Astrocyte (in vitro differentiated cells and primary cell): ENCODE measurements at regions not wholly inside any gene's neighbourhood (a gene's known extent, or its start where the extent isn't known, plus 50 kb on each side); places are given as distances from the start of the nearest gene placed in this dataset.

ENCODE experiments used
- DNase-seq: peaks from one replicate; pipeline ENCODE4 v3.0.0-alpha.2; 2010; ENCODE audit warnings: low read depth
- FAIRE-seq: peaks from 2 replicates; lab custom pipeline; 2011; peaks lifted over from hg19 to GRCh38; lab: Jason Lieb, UNC
- H2AFZ ChIP-seq: 2 replicates; pipeline ENCODE4 v1.6.0; 2012; ENCODE audit warnings: low read depth, low read length, inconsistent platforms
- H3K27ac ChIP-seq: 2 replicates; pipeline ENCODE4 v1.5.1; 2011; ENCODE audit warnings: low read depth, low read length, inconsistent platforms
- H3K27me3 ChIP-seq: 2 replicates; pipeline ENCODE4 v1.6.0; 2011; ENCODE audit warnings: low read length, inconsistent platforms; ENCODE audit not compliant: insufficient read depth
- H3K36me3 ChIP-seq: 2 replicates; pipeline ENCODE4 v1.5.1; 2011; ENCODE audit warnings: low read length, inconsistent platforms; ENCODE audit not compliant: insufficient read depth
- H3K4me1 ChIP-seq: 2 replicates; pipeline ENCODE4 v1.5.1; 2011; ENCODE audit warnings: low read length, inconsistent platforms; ENCODE audit not compliant: insufficient read depth
- H3K4me2 ChIP-seq: 2 replicates; pipeline ENCODE4 v1.6.0; 2012; ENCODE audit warnings: low read length, inconsistent platforms
- H3K4me3 ChIP-seq: 2 replicates; pipeline ENCODE4 v1.5.1; 2011; ENCODE audit warnings: low read depth, mild to moderate bottlenecking, low read length, inconsistent platforms; ENCODE audit not compliant: insufficient read depth
- H3K79me2 ChIP-seq: 2 replicates; pipeline ENCODE4 v1.6.0; 2012; ENCODE audit warnings: mild to moderate bottlenecking, low read length, inconsistent platforms; ENCODE audit not compliant: insufficient read depth
- H3K9ac ChIP-seq: 2 replicates; pipeline ENCODE4 v1.6.0; 2012; ENCODE audit warnings: mild to moderate bottlenecking, low read length, inconsistent platforms
- H3K9me3 ChIP-seq: 2 replicates; pipeline ENCODE4 v1.5.1; 2012; ENCODE audit warnings: low read depth, mild to moderate bottlenecking, low read length, inconsistent platforms; ENCODE audit not compliant: insufficient read depth
- H4K20me1 ChIP-seq: 2 replicates; pipeline ENCODE4 v1.6.0; 2012; ENCODE audit warnings: low read length, inconsistent platforms; ENCODE audit not compliant: insufficient read depth
- H3K27ac Mint-ChIP-seq: one replicate; pipeline ENCODE4 v1.8.0; 2021; ENCODE audit warnings: mild to moderate bottlenecking, mixed read lengths; ENCODE audit not compliant: unreplicated experiment
- H3K27me3 Mint-ChIP-seq: one replicate; pipeline ENCODE4 v1.8.0; 2021; ENCODE audit warnings: low read depth, mixed read lengths; ENCODE audit not compliant: unreplicated experiment
- H3K36me3 Mint-ChIP-seq: one replicate; pipeline ENCODE4 v1.8.0; 2021; ENCODE audit warnings: low read depth, mixed read lengths; ENCODE audit not compliant: unreplicated experiment
- H3K4me1 Mint-ChIP-seq: one replicate; pipeline ENCODE4 v1.8.0; 2021; ENCODE audit warnings: low read depth, mixed read lengths; ENCODE audit not compliant: unreplicated experiment
- H3K4me3 Mint-ChIP-seq: one replicate; pipeline ENCODE4 v1.8.0; 2021; ENCODE audit warnings: mild to moderate bottlenecking, moderate library complexity, mixed read lengths; ENCODE audit not compliant: unreplicated experiment
- H3K9me3 Mint-ChIP-seq: one replicate; pipeline ENCODE4 v1.8.0; 2021; ENCODE audit warnings: mild to moderate bottlenecking, mixed read lengths; ENCODE audit not compliant: unreplicated experiment
- CTCF ChIP-seq: IDR thresholded peaks from 2 replicates; pipeline ENCODE4 v1.5.1; 2011; ENCODE audit warnings: low read depth, mild to moderate bottlenecking, inconsistent platforms, low read length, moderate library complexity; ENCODE audit not compliant: insufficient read depth
- EZH2 ChIP-seq: IDR thresholded peaks from 2 replicates; pipeline ENCODE4 v1.6.1; 2012; ENCODE audit warnings: mild to moderate bottlenecking, low read length, inconsistent platforms; ENCODE audit not compliant: insufficient read depth

DNA sequence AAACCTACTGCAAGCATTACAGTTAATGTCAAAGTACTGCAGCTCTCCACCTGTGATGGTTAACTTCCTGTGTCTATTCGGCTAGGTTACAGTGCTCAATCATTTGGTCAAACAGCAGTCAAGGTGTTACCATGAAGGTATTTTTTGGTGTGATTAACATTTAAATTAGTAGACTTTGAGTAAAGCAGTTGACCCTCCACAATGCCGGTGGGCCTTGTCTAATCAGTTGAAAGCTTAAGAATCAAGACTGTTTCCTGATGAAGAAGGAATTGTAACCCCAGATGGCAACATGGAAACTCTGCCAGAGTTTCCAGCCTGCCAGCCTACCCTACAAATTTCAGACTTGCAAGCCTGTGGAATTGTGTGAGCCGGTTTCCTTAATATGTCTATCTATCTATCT is 683.9 kb downstream of the BRD1 start:
- H2AFZ ChIP-seq, result no peak overlapping the region

GRCh38 chr22:49142891-49143290 is 684.8 kb downstream of the BRD1 start:
- Histone ChIP-seq H2AFZ (no peak overlapping the region), H3K4me2 (no peak overlapping the region), H3K36me3 (no peaks in the 10 kb centered on the region), H3K4me3 (no peak overlapping the region), H4K20me1 (no peaks in the 10 kb centered on the region), H3K27me3 (no peaks in the 10 kb centered on the region), H3K79me2 (no peaks in the 10 kb centered on the region), H3K9me3 (peaks cover 10% of the 10 kb centered on the region), H3K4me1 (no peaks in the 10 kb centered on the region), H3K27ac (no peak overlapping the region), H3K9ac (no peak overlapping the region)
- Mint-ChIP-seq H3K4me3 (no peak overlapping the region), H3K27me3 (peaks cover 33% of the 10 kb centered on the region), H3K9me3 (no peaks in the 10 kb centered on the region), H3K4me1 (no peaks in the 10 kb centered on the region), H3K36me3 (no peaks in the 10 kb centered on the region), H3K27ac (no peak overlapping the region)
- TF ChIP-seq CTCF, result no peak
- no peak for TF ChIP-seq EZH2
- DNase-seq, result no peak
- no peak for FAIRE-seq

More for the DNA sequence above, 683.9 kb downstream of the BRD1 start:
- no peaks in the 10 kb centered on the region for H3K4me1 Mint-ChIP-seq
- DNase-seq (no peak), FAIRE-seq (no peak)
- no peaks in the 10 kb centered on the region for H3K27me3 ChIP-seq
- no peak overlapping the region for H3K27ac ChIP-seq
- peaks cover 3% of the 10 kb centered on the region for H3K9me3 ChIP-seq
- H3K79me2 ChIP-seq, result no peaks in the 10 kb centered on the region
- TF ChIP-seq EZH2 (no peak), CTCF (no peak)
- no peaks in the 10 kb centered on the region for H3K36me3 Mint-ChIP-seq
- H3K9ac ChIP-seq, result no peak overlapping the region
- H3K36me3 ChIP-seq, result no peaks in the 10 kb centered on the region
- no peak overlapping the region for H3K27ac Mint-ChIP-seq
- no peaks in the 10 kb centered on the region for H3K9me3 Mint-ChIP-seq
- peaks cover 39% of the 10 kb centered on the region for H3K27me3 Mint-ChIP-seq
- no peaks in the 10 kb centered on the region for H4K20me1 ChIP-seq
- no peak overlapping the region for H3K4me3 Mint-ChIP-seq
- H3K4me3 ChIP-seq, result no peak overlapping the region
- H3K4me1 ChIP-seq, result no peaks in the 10 kb centered on the region
- H3K4me2 ChIP-seq, result no peak overlapping the region

DNA sequence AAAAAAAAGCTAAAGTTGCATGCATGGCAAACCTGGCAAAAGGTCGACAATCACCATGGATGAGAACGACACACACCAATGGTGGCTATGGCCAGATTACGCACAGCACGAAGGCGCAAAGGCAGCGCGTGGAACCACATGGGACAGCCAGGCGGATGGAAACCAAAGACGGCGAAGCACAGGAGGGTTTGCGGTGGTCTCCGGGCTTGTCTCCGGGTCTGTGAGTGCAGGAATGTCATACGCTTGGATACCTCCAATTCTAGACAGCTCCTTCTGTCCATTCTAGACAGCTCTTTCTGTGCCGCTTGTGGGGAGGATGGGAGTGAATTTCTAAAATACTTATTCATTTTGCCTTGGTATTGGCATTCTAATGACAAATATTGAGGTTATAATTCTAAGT is 685.4 kb downstream of the BRD1 start:
- Histone ChIP-seq H3K4me2 (no peak overlapping the region), H3K4me1 (no peaks in the 10 kb centered on the region), H3K36me3 (no peaks in the 10 kb centered on the region), H3K4me3 (no peak overlapping the region), H3K79me2 (no peaks in the 10 kb centered on the region), H3K27ac (no peak overlapping the region), H3K27me3 (no peaks in the 10 kb centered on the region), H3K9ac (no peak overlapping the region), H2AFZ (no peak overlapping the region), H3K9me3 (peaks cover 10% of the 10 kb centered on the region), H4K20me1 (no peaks in the 10 kb centered on the region)
- Mint-ChIP-seq H3K27ac (no peak overlapping the region), H3K27me3 (peaks cover 36% of the 10 kb centered on the region), H3K36me3 (no peaks in the 10 kb centered on the region), H3K4me3 (no peak overlapping the region), H3K4me1 (no peaks in the 10 kb centered on the region), H3K9me3 (no peaks in the 10 kb centered on the region)
- FAIRE-seq (no peak), DNase-seq (no peak)
- TF ChIP-seq EZH2 (no peak), CTCF (no peak)
